Dedifferentiated amniotic fluid mesenchymal stem cell (primary cell): ENCODE measurements at regions not wholly inside any gene's neighbourhood (a gene's known extent, or its start where the extent isn't known, plus 50 kb on each side); places are given as distances from the start of the nearest gene placed in this dataset.
"Not testable (repeated sequence)": the region's sequence is repeated elsewhere in the genome, so short reads cannot be mapped to it uniquely, and the experiment has no call there.

Source experiments
- DNase-seq: peaks from one replicate; pipeline ENCODE4 v3.0.0-alpha.2; 2016; ENCODE audit errors: extremely low spot score

- DNase-seq, result not testable (repeated sequence)
These were observed 470.6 kb upstream of the NUDT12 start for GRCh38 chr5:104033186-104033585.

- DNase-seq, result no peak
These were observed 461.9 kb upstream of the NUDT12 start for GRCh38 chr5:104024538-104024937.

- no peak for DNase-seq
These were observed 461.1 kb upstream of the NUDT12 start for GRCh38 chr5:104023739-104024138.

- no peak for DNase-seq
These were observed 457.4 kb upstream of the NUDT12 start for GRCh38 chr5:104019956-104020355.

GRCh38 chr5:104018299-104018698 lies 455.7 kb upstream of the NUDT12 start:
- DNase-seq, result no peak

- no peak for DNase-seq
These were observed 454.1 kb upstream of the NUDT12 start for GRCh38 chr5:104016646-104017045.

GRCh38 chr5:104015765-104016164 lies 453.2 kb upstream of the NUDT12 start:
- DNase-seq, result no peak

GRCh38 chr5:104002783-104003182 lies 440.2 kb upstream of the NUDT12 start:
- DNase-seq, result not testable (repeated sequence)

GRCh38 chr5:104001136-104001535 lies 438.5 kb upstream of the NUDT12 start:
- DNase-seq, result no peak

- DNase-seq, result no peak
These were observed 430.4 kb upstream of the NUDT12 start for GRCh38 chr5:103993031-103993430.

- DNase-seq, result no peak
These were observed 427.5 kb upstream of the NUDT12 start for GRCh38 chr5:103990064-103990463.

GRCh38 chr5:103981592-103981991 lies 419.0 kb upstream of the NUDT12 start:
- DNase-seq, result no peak

GRCh38 chr5:103973669-103974068 lies 411.1 kb upstream of the NUDT12 start:
- no peak for DNase-seq

- not testable (repeated sequence) for DNase-seq
These were observed 403.7 kb upstream of the NUDT12 start for GRCh38 chr5:103966295-103966694.

GRCh38 chr5:103962023-103962422 lies 399.4 kb upstream of the NUDT12 start:
- no peak for DNase-seq

GRCh38 chr5:103953601-103954382 lies 391.2 kb upstream of the NUDT12 start:
- no peak for DNase-seq

- DNase-seq, result no peak
These were observed 389.2 kb upstream of the NUDT12 start for GRCh38 chr5:103951776-103952175.

GRCh38 chr5:103943230-103943629 lies 380.6 kb upstream of the NUDT12 start:
- no peak for DNase-seq

GRCh38 chr5:103942587-103943186 lies 380.1 kb upstream of the NUDT12 start:
- no peak for DNase-seq

GRCh38 chr5:103941596-103941995 lies 379.0 kb upstream of the NUDT12 start:
- no peak for DNase-seq

- no peak for DNase-seq
These were observed 375.6 kb upstream of the NUDT12 start for GRCh38 chr5:103938146-103938695.

GRCh38 chr5:103929338-103930013 lies 366.9 kb upstream of the NUDT12 start:
- DNase-seq, result no peak

GRCh38 chr5:103927739-103928138 lies 365.1 kb upstream of the NUDT12 start:
- no peak for DNase-seq
